Heart right ventricle (tissue), 16 donors: ENCODE measurements at regions not wholly inside any gene's neighbourhood (a gene's known extent, or its start where the extent isn't known, plus 50 kb on each side); places are given as distances from the start of the nearest gene placed in this dataset.

ENCODE experiments used
- ATAC-seq, 8 donors: fragments of 200-7000 bp; cut with Tn5 transposase; one replicate each; pipeline ENCODE4 v1.9.1; 2020; ENCODE audit warnings: mild to moderate bottlenecking in 8 of 8, moderate library complexity in 8 of 8, moderate number of reproducible peaks in 1 of 8
- DNase-seq, 2 donors: peaks; one replicate each; pipeline ENCODE4 v3.0.0-alpha.2; 2020
- H3K27ac ChIP-seq, 10 donors: fragments of 200-600 bp; sonication (generic) in 2 of 10; one replicate each; pipeline versions ENCODE4 v1.5.0 to v1.8.0; 2020 to 2022; ENCODE audit warnings: mild to moderate bottlenecking in 3 of 10
- H3K27me3 ChIP-seq, 7 donors: fragments of 200-600 bp; one replicate each; pipeline ENCODE4 v1.8.0; 2021 to 2022; ENCODE audit warnings: mild to moderate bottlenecking in 2 of 7
- H3K36me3 ChIP-seq, 9 donors: fragments of 200-600 bp; sonication (generic) in 1 of 9; one replicate each; pipeline versions ENCODE4 v1.5.0 to v1.8.0; 2020 to 2022; ENCODE audit warnings: mild to moderate bottlenecking in 2 of 9
- H3K4me1 ChIP-seq, 9 donors: fragments of 200-600 bp; sonication (generic) in 1 of 9; one replicate each; pipeline versions ENCODE4 v1.5.0 to v1.8.0; 2020 to 2022; ENCODE audit warnings: mild to moderate bottlenecking in 4 of 9
- H3K4me3 ChIP-seq, 10 donors: fragments of 200-600 bp; sonication (generic) in 2 of 10; one replicate each; pipeline versions ENCODE4 v1.5.0 to v1.8.0; 2020 to 2022; ENCODE audit warnings: mild to moderate bottlenecking in 7 of 10, moderate library complexity in 2 of 10
- H3K9me3 ChIP-seq, 11 donors: fragments of 200-600 bp in 10 of 11; sonication (generic) in 2 of 11; one replicate each; pipeline versions ENCODE4 v1.5.0 to v1.8.0; 2013 to 2022; ENCODE audit warnings: mild to moderate bottlenecking in 2 of 11, control low read depth in 1 of 11, moderate library complexity in 1 of 11
- CTCF ChIP-seq, 9 donors: fragments of 200-600 bp; sonication (generic) in 2 of 9; IDR thresholded peaks; one replicate each; pipeline versions ENCODE4 v1.5.0 to v1.8.0; 2021 to 2022; ENCODE audit warnings: antibody characterized with exemption in 9 of 9, mild to moderate bottlenecking in 5 of 9, moderate library complexity in 1 of 9
- WGBS, 2 donors: extraction: QIAGEN DNeasy Blood & Tissue Kit; methylation state at CpG; one replicate each; pipeline ENCODE4 v1.1.7; 2013; ENCODE audit warnings: inconsistent platforms in 1 of 2; 5-methylcytosine and 5-hydroxymethylcytosine counted together
- intact Hi-C, 10 donors: fragments of 100-400 bp; cut with DNase I; formaldehyde crosslinking; loops; one replicate each; pipeline versions ENCODE4 v1.11.1 to v1.14.2; 2022
- donor health status: Arrhythmogenic right ventricular cardiomyopathy.
- donor health status: ischemic (EF 13 %, LVEDD 7.1; RV severe dilation, severe dysfunction).
- donor health status: healthy with polysubstance abuse.
- donor health status: DM: no; HTN: yes; CAD: no.
- donor health status: DM: no; HTN: no; CAD: no.
- donor health status: ischemic (EF 25% LVEDD 6.9; RV normal size, moderate dysfunction).
- donor health status: ischemic (EF 25% LVEDD 5.7; RV mildly dilated, moderate dysfunction).
- donor health status: healthy.
- donor health status: DM: yes; HTN: yes; CAD: no.
- donor health status: Ischemic cardiomyopathy.
- donor health status: ischemic (EF 35%, LVEDD 5.7; RV mildly dilated, moderate dysfunction).
- donor health status: nonischemic (EF 11% LVEDD 7.7; RV severe dilation, severe dysfunction).
- donor health status: DM: yes; HTN: yes; CAD: no.
- donor health status: PGD.
- donor health status: ischemic (EF 29% LVEDD 5.4; RV normal size, mild dysfunction).
- donor health status: nonischemic (EF 23%, LVEDD 6.1; RV moderate dilation, normal function).

GRCh38 chr5:172565931-172566665, 75.0 kb upstream of the NEURL1B start:
- 83 to 84% methylated on average over 8 of the region's 8 CpGs for WGBS, 2 donors
- DNase-seq (no peak), ATAC-seq (no peak)
- Histone ChIP-seq H3K27ac (no peak overlapping the region), H3K36me3 (no peaks in the 10 kb centered on the region), H3K4me1 (peaks cover 0 to 17% (median under 1%) of the 10 kb centered on the region in 9 donors), H3K9me3 (no peaks in the 10 kb centered on the region), H3K4me3 (no peak overlapping the region), H3K27me3 (no peaks in the 10 kb centered on the region)
- intact Hi-C loops = no loop called here
- TF ChIP-seq CTCF (IDR thresholded peaks at IDR 0.05) = no peak

- no peak overlapping the region for H3K27ac ChIP-seq
- intact Hi-C loops = no loop called here
- no peaks in the 10 kb centered on the region for H3K9me3 ChIP-seq
- DNase-seq (no peak), ATAC-seq (no peak)
- H3K27me3 ChIP-seq = no peaks in the 10 kb centered on the region
- 93 to 95% methylated on average over 8 of the region's 8 CpGs for WGBS, 2 donors
- no peak for TF ChIP-seq CTCF (IDR thresholded peaks at IDR 0.05)
- no peak overlapping the region for H3K4me3 ChIP-seq
- no peaks in the 10 kb centered on the region for H3K36me3 ChIP-seq
- H3K4me1 ChIP-seq = peaks cover 0 to 14% (median 0%) of the 10 kb centered on the region in 9 donors
These were observed 75.6 kb upstream of the NEURL1B start for GRCh38 chr5:172565455-172565854.

- WGBS, 2 donors = 86 to 87% methylated on average over 4 of the region's 4 CpGs
- intact Hi-C loops = no loop called here
- Histone ChIP-seq H3K27me3 (no peaks in the 10 kb centered on the region), H3K27ac (no peak overlapping the region), H3K4me1 (peaks cover 0 to 8% (median 0%) of the 10 kb centered on the region in 9 donors), H3K4me3 (no peak overlapping the region), H3K9me3 (no peaks in the 10 kb centered on the region), H3K36me3 (no peaks in the 10 kb centered on the region)
- TF ChIP-seq CTCF (IDR thresholded peaks at IDR 0.05) = no peak
- no peak for ATAC-seq
- DNase-seq = no peak
These were observed 76.2 kb upstream of the NEURL1B start for GRCh38 chr5:172564883-172565282.

GRCh38 chr5:172564188-172564587, 76.9 kb upstream of the NEURL1B start:
- no peak overlapping the region for H3K4me3 ChIP-seq
- DNase-seq (no peak), ATAC-seq (no peak)
- peaks cover 0 to 10% (median 0%) of the 10 kb centered on the region in 9 donors for H3K4me1 ChIP-seq
- no peak for TF ChIP-seq CTCF (IDR thresholded peaks at IDR 0.05)
- intact Hi-C loops = no loop called here
- no peaks in the 10 kb centered on the region for H3K9me3 ChIP-seq
- H3K27me3 ChIP-seq = no peaks in the 10 kb centered on the region
- no peaks in the 10 kb centered on the region for H3K36me3 ChIP-seq
- WGBS, 2 donors = 86 to 90% methylated on average over 11 of the region's 11 CpGs
- no peak overlapping the region for H3K27ac ChIP-seq
